ENCODE measurements at regions not wholly inside any gene's neighbourhood (a gene's known extent, or its start where the extent isn't known, plus 50 kb on each side); places are given as distances from the start of the nearest gene placed in this dataset.

DNA sequence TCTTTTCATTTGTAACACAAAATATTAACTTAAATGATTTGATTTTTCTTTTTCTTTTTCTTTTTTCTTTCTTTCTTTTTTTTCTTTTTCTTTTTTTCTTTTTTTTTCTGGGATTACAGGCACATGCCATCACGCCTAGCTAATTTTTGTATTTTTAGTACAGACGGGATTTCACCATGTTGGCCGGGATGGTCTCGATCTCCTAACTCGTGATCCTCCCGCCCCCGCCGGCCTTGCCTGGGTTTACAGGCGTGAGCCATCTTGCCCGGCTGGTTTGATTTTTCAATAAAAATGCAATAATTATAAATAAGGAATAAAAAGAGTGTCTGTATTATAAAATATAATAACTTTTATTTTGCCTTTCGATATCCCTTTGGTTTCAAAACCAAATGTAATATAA lies 146.7 kb upstream of the RGS18 start:
- no peak for DNase-seq (ENCODE audit: low read depth in 4 of 4, low spot score in 3 of 4)

DNA sequence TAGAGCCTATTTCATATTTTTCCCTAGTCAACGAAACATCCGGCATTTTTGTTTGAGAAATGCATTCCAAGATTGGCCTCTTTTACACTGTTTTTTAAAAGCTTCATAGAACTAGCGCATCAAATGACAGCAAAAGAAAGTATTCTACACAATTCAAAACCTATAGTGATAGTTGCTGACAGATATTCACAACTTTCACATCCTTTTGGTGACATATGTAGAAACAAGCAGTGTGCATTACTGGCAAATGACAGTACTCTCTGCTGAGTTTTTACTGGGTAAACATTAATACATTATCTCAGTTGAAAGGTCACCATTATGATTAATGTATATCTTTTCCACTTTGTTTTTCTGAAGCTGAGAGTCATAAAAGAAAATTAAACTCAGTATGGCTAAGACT lies 135.4 kb upstream of the RGS18 start:
- no peak for DNase-seq (ENCODE audit: low read depth in 4 of 4, low spot score in 3 of 4)

DNA sequence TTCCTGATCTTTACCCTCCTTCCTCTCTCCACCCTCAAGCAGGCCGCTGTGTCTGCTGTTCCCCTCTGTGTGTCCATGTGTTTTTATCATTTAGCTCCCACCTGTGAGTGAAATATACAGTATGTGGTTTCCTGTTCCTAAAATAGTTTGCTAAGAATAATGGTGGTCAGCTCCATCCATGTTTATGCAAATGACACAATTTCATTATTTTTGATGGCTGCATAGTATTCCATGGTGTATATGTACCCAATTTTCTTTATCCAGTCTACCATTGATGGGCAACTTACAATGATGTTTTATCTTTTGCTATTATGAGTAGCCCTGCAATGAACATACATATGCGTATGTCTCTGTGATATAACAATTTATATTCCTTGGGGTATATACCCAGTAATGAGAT lies 133.4 kb upstream of the RGS18 start:
- DNase-seq (ENCODE audit: low read depth in 4 of 4, low spot score in 3 of 4), result no peak

DNA sequence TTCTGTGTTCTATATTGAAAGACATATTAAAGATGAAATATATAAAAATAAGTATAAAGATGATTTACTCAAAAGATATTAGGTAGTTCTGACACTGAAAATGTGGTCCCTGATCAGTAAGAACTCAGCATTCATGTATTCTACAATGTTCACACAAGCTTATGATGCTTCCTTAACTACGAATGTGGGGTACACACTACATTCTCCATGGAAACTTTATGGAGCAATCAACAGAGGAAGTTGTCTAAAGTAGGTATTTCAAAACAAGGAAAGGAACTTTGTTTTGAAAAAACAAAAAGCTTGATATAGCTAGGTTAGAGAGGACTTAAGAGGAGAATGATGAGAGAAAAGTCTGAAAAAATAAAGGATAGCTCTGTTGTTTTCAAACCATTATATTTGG lies 119.7 kb upstream of the RGS18 start:
- no peak for DNase-seq (ENCODE audit: low read depth in 4 of 4, low spot score in 3 of 4)

DNA sequence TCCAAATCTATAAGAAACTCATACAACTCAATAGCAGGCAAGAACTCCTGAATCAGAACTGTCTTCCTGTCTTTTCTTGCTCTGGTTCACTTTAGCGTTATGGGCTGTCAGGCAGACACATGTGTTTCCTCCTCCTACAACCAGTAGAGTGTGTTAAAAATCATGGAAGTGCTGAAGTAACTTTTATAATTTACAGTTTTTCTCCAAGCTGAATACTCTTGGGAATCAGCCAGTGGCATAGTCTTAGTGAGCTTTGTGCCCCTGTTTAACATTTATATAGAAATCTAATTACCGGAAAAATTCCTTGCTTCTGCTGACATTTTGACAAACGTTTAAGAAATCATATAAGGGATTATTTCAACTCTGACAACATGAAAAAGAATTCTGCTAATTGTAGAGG lies 113.1 kb upstream of the RGS18 start:
- DNase-seq (ENCODE audit: low read depth in 4 of 4, low spot score in 3 of 4), result no peak

DNA sequence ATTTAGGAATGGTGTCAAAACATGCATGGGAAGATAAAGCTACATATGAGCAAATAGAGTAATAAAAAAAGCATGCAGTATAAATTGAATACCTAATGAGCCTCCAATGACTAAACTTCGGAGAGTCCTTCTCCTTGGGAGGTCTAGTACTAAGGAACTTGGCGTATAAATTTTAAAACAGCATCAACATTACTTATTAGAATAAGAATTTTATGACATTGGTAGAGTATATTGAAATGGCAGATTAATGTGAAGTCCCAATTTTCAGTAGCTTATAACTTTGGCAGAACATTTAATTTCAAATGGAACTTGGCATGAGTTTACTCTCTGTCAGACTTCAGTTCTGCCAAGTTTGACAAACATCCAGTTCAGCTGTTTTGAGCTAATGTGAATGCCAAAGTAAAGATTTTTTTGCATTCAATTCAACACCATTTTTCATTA lies 104.7 kb upstream of the RGS18 start:
- DNase-seq (ENCODE audit: low read depth in 4 of 4, low spot score in 3 of 4), result no peak

DNA sequence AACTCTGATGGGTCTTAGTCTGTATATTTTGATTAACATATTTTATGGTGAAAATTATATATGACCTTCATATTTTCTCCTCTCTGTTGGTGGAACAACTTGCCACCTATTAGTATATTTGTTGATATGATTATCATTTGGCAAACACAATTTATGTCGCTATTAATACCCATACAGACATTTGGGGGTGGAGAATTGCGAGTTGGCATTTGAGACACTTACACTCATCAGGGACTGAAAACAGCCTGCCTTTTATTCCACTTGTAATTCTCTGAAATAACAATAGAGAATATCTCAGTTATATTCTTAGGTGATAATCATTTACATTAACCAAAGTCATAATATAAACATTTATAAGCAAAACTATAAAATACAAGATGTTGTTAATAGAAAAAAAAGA lies 100.5 kb upstream of the RGS18 start:
- no peak for DNase-seq (ENCODE audit: low read depth in 4 of 4, low spot score in 3 of 4)

DNA sequence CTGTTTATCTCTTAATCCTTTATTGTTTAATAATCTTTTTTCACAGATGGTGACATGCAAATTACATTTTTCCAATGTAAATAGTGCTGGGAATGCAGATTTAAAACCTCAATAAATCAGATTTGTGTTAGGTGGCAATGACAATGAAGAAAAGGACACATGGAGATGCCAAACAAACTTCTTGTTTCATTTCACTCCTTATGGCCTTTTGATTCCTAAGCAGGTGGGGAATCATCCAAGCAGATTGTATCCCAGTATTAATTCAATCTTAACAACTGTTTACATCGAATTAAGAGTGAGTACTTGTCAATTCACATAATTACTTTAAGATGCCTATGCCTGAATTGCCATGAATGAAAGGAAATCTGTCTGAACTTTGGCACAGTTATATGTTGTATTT lies 98.9 kb upstream of the RGS18 start:
- DNase-seq (ENCODE audit: low read depth in 4 of 4, low spot score in 3 of 4), result no peak

DNA sequence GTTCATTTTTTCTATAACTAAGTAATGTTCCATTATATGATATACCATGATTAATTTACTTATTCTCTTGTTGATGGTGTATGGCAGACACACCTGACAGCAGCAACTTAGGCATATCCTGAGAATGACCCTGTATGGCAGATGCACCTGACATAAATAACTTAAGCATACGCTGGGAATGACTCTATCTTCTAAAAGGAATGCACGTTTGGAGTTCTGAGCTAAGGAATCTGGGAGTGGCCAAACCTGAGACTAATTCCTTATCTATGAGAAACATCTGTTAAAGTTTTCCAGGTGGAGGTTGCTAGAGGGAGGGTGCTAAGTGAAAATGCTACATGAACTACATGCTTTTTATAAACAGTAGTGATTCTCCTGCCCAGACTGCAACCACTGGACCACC lies 96.7 kb upstream of the RGS18 start:
- no peak for DNase-seq (ENCODE audit: low read depth in 4 of 4, low spot score in 3 of 4)

DNA sequence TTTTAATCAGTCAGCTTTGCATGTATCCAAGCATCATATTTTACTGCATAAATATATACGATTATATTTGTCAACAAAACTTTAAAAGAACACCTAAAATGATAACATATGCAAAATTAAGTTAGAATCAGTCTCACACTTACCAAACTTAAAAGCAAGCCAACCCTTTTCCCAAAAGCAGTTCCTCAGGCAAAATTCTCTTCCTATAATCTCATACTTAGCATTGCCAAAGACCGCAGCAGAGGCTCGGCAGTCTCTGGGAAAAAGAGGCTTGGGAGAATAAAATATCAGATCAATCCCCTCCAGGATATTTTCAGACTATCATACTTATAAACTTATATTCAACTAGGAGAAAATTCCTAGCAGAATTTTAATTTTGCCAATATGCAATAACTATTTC lies 93.2 kb upstream of the RGS18 start:
- no peak for DNase-seq (ENCODE audit: low read depth in 4 of 4, low spot score in 3 of 4)

DNA sequence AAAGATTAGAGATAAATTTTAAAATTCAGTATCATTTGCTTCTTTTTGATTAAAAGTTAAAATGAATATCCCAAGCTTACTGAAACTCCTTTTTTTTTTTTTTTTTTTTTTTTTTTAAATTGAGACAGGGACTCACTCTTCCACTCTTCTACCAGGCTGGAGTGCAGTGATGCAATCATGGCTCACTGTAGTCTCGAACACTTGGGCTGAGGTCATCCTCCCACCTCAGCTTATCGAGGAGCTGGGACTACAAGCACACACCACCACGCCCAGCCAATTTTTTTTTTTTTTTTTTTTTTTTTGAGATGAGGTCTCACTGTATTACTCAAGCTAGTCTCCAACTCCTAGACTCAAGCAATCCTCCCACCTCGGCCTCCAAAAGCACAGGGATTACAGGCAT lies 92.1 kb upstream of the RGS18 start:
- DNase-seq (ENCODE audit: low read depth in 4 of 4, low spot score in 3 of 4), result no peak

DNA sequence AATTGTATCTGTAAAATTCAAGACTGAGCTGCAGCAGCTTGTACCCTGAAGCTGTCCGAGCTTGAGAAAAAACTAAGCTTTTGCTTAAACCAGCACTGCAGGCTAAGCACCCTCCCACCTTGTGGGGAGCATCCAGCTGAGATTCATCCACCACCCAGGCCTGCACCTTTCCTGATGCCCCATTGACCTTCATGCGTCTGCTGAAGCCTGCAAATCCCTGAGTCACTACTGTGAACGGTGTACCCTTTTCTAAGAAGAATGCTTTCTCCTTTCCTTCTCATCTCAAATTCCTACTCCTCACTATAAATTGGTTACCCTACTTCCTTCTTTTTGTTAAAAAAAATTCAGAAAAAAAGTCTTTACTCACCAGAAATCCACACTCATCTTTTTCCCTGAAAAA lies 90.9 kb upstream of the RGS18 start:
- DNase-seq (ENCODE audit: low read depth in 4 of 4, low spot score in 3 of 4), result no peak

DNA sequence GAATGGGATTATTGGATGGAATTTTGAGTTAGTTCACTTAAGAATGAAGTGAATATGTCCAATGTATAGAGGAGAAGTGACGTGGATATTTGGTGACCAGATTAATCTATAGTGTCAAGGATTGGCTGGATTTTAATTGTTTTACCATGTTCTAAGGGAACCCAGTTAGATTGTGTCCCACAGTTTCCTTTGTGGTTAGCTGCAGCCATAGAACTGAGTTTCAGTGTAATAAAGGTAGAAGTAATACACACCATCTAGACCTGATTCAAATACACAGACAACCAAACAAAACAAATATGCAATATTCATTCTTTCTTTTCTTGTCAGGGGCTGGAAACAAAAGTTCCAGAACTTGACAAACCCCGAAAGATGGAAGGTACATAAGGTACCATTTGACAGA lies 88.0 kb upstream of the RGS18 start:
- DNase-seq (ENCODE audit: low read depth in 4 of 4, low spot score in 3 of 4), result no peak

DNA sequence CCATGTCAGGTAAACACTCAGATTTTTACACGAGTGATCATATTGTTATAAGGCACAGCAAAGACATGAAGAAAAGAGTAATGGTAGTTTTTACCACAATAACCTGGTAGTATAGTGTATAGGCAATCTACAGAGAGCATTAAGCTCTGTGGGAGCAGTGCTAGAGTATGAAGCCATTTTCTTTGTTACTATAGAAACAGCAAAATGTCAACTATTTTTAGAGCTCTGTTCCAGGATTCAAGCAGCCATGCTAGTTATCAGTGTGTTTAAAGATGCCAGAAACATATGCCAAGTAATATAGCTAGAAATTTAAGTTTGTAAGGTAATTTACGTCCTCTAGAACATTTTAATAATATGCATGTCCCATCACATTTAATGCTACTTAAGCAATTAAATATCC lies 77.6 kb upstream of the RGS18 start:
- DNase-seq (ENCODE audit: low read depth in 4 of 4, low spot score in 3 of 4), result no peak

DNA sequence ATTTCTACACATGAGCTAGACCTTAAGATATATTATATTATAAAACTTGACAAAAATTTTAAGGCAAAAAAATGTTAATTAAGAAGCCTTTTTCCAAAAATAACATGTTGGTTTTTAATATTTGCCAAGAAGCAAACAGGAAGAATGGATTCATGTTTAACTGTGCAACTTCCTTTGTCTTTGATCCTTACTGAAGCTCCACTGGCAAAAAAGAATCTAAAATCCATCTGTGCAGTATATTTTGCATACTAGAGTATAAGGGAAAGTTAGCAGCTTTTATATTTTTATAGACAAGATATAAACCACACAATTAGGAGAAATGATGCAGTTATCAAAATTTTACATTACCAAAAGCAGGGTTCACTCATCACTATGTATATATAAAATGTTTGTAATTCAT lies 76.9 kb upstream of the RGS18 start:
- no peak for DNase-seq (ENCODE audit: low read depth in 4 of 4, low spot score in 3 of 4)

DNA sequence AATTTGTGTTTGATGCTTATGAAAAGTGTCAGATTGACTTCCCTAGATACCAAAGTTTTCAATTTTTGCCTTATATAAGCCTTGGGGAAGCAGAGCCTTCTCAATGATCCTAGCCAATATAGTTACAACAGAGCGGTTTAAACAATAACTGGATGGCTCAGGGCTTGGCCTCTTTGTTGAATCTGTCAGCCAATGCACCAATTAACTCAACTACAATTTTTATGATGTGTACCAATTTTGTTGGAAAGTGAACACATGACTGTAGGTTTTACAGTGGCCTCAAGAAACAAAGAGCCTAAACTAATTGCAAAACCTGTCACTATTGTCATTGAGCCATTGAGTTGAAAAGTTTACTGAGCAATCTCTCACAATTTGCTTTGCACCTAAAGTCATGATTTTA lies 71.6 kb upstream of the RGS18 start:
- DNase-seq (ENCODE audit: low read depth in 4 of 4, low spot score in 3 of 4), result no peak

DNA sequence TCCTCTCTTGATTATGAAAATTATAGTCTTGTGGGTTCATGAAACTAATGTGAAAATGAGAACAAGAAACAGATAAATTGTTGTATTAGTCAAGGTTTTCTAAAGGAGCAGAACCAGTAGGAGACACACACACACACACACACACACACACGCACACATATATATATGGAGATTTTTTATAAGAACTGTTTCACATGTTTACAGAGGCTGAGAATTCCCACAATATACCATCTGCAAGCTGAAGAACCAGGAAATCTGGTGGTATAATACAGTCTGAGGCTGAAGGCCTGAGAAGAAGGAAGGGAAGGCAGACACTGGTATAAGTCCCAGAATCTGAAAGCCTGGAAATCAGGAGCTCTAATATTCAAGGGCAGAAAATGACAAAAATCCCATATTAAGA lies 70.9 kb upstream of the RGS18 start:
- DNase-seq (ENCODE audit: low read depth in 4 of 4, low spot score in 3 of 4), result no peak

DNA sequence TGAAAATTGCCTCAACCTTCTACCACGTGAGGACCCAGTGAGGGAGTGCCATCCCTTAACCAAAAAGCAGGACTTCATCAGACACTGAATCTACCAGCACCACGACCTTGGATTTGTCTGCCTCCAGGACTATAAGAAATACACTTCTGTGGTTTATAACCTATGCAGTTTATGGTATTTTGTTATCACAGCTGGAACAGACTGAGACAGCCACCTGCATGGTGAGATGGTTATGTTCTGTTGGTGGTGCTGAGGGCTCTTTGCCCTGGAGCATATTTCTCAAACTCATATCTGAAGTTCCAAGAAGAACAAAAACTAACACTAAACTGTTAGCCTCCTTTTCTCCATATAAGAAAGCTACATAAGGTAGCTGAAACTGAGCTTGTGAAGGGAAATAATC lies 69.8 kb upstream of the RGS18 start:
- DNase-seq (ENCODE audit: low read depth in 4 of 4, low spot score in 3 of 4), result no peak

DNA sequence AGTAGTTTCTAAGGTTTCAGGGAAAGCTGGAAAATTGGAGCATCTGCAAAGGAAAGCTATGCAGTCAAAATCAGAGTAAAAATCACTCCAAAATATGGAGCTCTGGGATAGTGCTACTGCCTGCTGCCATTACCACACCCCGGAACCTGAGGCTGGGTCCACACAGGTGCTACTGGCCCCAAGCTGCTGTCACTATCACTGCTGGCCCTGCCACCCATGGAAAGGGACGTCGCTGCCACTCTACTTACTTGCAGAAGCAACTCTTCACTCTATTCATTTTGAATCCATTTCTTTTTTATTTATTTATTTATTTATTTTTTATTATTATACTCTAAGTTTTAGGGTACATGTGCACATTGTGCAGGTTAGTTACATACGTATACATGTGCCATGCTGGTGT lies 60.3 kb upstream of the RGS18 start:
- no peak for DNase-seq (ENCODE audit: low read depth in 4 of 4, low spot score in 3 of 4)

DNA sequence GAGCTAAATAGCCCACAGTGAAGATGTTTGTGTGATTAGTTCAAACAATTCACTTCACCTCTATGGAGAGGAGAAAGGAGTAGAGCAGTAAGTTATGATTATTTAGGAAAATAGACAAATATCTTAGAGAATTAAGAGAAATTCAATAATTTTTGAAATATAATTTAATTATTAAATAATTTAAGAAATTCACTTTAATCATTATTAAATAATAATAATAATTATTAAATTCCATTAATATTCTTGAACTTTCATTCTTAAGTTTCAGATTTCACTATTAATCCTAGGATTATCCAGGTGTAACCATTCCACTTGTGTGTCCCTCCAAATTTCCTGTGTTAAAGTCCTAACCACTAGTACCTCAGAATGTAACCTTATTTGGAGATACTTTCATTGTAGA lies 58.9 kb upstream of the RGS18 start:
- DNase-seq (ENCODE audit: low read depth in 4 of 4, low spot score in 3 of 4), result no peak

DNA sequence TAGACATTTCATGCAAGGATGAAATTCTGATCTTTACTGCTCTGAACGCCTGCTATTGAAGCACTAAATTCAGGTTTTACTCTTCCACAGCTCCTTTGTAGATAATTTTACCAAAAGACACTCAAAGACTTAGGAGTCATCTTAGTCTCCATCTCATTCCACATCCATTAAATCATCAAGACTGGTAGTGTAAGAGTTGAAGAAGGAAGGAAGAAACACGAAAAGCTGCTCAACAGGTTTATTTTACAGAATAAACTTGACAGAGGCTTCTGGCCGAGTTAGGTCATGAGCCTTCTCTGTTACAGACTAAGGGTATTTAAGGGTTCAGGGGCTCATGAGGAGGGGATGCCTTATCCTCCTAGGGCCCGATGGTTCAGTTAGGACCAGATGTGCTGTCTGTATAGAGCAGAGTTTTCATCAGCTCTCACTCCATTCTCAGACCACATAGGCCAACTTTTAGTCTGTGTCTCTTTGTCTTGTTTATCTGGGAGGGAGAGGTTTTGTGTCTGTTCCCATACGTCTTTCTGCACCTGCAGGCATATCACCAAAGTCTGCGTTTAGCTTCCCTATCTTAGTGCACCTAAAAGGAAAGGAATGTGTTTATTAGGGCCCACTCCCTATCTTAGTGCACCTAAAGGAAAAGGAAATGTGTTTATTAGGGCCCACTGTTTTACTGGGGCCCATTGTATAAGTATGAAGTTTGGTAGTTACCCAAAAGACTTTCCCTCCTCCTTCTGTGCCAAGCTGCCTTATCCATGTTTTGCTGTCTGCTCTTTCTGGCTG lies 57.4 kb upstream of the RGS18 start:
- no peak for DNase-seq (ENCODE audit: low read depth in 4 of 4, low spot score in 3 of 4)

DNA sequence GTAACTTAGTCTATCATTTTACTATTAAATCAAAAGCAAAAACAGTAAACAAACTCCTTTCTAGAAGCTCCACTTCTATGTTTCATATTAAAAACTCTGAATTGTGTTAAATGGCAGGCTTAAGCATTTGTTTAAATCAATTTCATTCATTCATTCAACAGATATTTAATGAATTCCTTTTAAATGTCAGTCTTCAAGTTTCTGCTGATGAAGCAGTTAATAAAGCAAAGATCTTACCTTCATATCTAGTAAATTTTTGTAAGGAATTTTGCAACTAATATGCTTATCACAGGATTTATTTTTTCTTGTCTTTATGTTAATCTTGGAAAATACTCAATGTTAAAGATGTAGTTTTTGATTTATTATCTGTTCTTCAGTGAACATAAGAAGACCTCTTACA lies 54.1 kb upstream of the RGS18 start:
- no peak for DNase-seq (ENCODE audit: low read depth in 4 of 4, low spot score in 3 of 4)

DNA sequence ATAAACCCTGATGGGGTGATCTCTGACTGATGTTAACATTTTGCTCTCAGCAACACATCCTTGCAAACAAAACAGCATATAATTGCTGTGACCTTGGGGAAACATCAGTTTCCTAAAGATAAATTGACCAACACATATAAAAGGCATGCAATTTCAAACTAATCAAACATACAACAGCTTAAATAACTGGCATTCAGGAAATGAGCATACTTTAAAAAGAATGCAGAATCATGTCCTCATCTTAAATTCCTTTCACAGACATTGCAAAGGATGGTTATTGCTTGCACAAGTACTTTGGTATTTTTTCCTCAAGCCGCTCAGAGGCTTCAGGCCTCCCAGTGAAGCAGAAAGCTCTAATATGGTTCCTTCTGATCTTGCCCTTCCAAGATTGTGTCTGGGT lies 53.4 kb upstream of the RGS18 start:
- no peak for DNase-seq (ENCODE audit: low read depth in 4 of 4, low spot score in 3 of 4)

Measured in right renal pelvis (tissue), 4 donors.